WI38 (cell line): ENCODE measurements at regions not wholly inside any gene's neighbourhood (a gene's known extent, or its start where the extent isn't known, plus 50 kb on each side); places are given as distances from the start of the nearest gene placed in this dataset.

Experiments used
- H3K4me3 ChIP-seq: 2 replicates; pipeline ENCODE4 v1.5.1; 2011; ENCODE audit warnings: low read depth, mild to moderate bottlenecking, control low read depth, low read length
- TF ChIP-seq, protein P1 (sequence below): IDR thresholded peaks from 2 replicates; pipeline ENCODE4 v1.5.1; 2012; ENCODE audit warnings: low read depth, mild to moderate bottlenecking, control low read depth, low read length

DNA sequence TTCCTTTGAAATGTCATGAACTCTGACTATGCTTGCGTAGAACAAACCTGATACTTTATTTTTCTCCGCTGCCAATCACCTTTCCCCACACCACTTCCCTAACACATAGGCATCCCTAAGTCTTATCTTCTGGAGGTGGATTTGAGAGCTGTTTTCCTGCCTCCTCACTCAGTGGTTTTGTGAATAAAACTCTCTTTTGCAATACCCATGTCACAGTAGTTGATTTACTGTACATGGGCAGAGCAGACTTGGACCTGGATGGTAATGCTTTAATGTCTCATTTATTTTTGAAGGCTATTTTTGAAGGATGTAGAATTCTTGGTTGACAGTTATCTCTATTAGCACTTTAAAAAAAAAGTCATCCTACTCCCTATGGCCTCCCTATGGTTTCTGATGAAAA lies 881.8 kb downstream of the SLITRK5 start:
- H3K4me3 ChIP-seq, result no peak overlapping the region
- TF ChIP-seq, protein P1, sequence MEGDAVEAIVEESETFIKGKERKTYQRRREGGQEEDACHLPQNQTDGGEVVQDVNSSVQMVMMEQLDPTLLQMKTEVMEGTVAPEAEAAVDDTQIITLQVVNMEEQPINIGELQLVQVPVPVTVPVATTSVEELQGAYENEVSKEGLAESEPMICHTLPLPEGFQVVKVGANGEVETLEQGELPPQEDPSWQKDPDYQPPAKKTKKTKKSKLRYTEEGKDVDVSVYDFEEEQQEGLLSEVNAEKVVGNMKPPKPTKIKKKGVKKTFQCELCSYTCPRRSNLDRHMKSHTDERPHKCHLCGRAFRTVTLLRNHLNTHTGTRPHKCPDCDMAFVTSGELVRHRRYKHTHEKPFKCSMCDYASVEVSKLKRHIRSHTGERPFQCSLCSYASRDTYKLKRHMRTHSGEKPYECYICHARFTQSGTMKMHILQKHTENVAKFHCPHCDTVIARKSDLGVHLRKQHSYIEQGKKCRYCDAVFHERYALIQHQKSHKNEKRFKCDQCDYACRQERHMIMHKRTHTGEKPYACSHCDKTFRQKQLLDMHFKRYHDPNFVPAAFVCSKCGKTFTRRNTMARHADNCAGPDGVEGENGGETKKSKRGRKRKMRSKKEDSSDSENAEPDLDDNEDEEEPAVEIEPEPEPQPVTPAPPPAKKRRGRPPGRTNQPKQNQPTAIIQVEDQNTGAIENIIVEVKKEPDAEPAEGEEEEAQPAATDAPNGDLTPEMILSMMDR, result no peak

DNA sequence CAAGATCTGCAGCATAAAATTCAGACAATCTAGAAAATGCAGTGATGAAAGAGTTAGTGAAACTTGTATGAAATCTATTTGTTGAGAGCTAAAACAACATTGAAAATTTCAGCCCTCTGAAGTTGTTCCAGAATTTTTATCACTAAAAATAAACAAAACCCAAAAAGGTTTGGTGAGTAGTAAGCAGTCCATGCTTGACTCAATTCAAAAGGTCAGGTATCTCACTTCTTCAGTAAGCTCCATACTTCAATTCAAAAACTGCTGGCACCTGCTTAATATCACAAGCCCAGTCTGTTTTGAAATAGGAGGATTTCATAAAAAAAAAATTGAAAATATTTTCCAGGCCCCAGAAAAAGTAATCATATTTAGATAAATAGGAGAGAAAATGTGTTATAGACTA lies 894.4 kb downstream of the SLITRK5 start:
- TF ChIP-seq, protein P1, result no peak
- no peak overlapping the region for H3K4me3 ChIP-seq

DNA sequence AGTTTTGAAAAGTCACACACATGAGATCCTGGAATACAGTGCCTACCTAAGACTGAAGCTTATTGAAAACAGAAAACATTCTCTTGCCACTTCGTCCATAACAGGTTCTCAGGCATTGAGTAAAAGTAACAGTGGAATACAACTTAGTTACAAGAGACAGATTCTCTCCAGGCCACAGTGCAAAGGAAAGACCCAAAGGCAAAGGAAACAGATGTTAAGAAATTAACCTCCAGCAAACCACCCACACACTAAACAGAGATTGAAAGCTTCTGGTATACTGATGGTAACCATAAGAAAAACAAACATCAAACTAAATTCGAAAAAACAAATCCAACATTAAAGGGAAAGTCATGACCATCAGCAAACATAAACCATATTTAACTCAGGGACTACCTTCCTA lies 914.7 kb downstream of the SLITRK5 start:
- TF ChIP-seq, protein P1, result no peak
- no peak overlapping the region for H3K4me3 ChIP-seq

DNA sequence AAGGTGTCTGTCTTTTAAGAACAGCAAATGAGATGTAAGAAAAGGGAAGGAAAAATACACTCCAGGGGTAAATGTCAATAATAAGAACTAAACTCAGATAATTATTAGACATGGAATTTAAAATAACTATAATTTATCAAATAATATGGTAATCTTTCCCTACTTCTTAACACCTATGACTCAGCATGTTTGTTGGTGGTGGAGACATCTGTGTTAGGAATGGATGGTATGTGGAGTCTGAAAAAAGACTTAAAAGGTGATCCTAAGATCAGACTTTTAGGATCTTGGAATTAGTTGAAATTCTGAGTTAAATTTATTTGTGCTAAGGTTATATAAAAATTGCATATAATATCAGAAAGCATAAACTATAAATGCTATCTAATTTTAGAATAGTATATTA lies 915.1 kb downstream of the SLITRK5 start:
- no peak overlapping the region for H3K4me3 ChIP-seq
- TF ChIP-seq, protein P1, result no peak

DNA sequence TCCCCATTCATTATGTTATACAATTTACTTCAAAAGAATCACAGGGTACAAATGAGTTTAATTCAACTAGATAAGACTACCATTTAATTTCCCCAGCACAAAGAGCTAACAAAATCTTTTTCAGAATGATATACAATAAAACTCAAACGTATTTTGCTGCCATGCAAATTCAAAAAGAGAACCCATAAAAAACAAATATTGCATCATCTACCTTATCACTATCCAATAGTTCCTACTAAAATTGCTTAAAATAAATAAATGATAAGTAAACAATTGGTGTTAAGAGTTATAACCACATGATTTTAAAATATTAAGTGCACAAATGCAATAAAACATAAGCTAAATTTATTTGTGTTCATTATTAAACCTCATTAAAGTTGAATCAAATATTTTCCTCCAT lies 919.4 kb downstream of the SLITRK5 start:
- TF ChIP-seq, protein P1, result no peak
- no peak overlapping the region for H3K4me3 ChIP-seq

DNA sequence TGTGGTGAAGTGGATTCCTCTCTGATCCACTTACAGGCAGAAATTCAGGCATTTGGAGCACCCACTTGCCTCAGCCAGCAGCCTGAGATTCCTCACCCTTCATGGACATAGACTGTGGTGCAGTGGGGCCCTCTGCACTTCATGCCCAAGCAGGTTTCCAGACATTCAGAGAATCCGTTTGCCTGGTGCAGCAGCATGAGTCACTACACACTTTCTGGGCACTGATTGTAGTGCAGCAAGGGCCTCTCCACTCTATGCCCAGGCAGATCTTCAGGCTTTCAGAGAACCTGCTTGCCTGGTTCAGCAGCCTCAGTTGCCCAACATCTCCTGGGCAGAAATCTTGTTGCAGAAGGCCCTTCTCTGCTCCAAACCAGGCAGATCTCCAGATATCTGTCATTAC lies 920.9 kb downstream of the SLITRK5 start:
- TF ChIP-seq, protein P1, result no peak
- no peak overlapping the region for H3K4me3 ChIP-seq

DNA sequence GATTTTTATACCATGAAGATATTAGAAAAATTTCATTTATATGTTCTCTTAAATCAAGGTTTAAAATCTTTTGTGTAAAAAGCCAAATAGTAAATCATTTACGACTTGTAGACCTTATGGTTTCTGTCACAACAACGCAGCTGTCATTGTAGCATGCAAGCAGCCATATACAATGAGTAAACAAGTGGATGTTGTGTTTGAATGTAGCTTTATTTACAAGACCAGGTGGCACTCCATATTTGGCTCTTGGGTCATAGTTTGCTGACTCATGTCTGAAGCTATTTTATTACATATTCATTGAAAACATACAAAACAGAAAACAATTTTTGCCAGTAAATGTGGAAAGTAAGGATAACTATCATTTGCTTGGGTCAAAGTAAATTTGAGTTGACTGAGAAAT lies 930.8 kb downstream of the SLITRK5 start:
- TF ChIP-seq, protein P1, result no peak

More for the DNA sequence above, 930.8 kb downstream of the SLITRK5 start:
- H3K4me3 ChIP-seq, result no peak overlapping the region
